ENCODE measurements at regions not wholly inside any gene's neighbourhood (a gene's known extent, or its start where the extent isn't known, plus 50 kb on each side); places are given as distances from the start of the nearest gene placed in this dataset.

DNA sequence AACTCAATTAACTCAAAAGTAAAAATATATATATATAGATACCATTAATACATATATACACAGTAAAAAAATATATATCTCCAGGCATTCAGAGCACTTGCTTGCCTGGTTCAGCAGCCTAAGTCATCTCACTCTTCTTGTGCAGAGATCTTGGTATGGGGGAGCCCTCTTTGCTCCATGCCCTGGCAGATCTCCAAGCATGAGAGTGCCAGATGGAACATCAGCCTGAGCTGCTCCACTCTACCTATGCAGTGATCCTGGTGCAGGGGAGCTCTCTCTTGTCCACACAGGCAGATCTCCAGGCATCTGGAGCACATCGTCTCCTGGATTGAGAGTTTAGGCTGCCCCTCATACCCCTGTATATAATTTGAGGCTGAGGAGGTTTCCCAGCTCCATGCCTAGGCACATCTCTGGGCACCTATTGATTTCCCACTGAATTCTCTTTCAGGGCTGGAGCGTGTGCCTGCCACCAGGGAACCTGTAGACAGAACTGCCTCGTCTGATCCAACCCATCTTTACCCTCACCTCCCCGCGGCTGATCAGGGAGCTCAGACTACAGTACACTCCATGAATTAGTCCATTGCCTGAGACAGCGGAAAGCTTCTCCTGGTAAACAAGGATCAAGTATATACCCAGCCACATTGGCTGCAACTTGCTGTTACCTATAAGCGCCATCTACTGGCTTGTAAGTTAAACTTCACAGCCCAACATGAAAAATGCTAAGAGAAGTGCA lies 342.4 kb upstream of the GRIA1 start:
- Mint-ChIP-seq H3K4me1 (no peaks in the 10 kb centered on the region), H3K9me3 (peaks cover 6 to 43% (median 7%) of the 10 kb centered on the region in 6 donors), H3K36me3 (peaks cover 0 to 3% (median 0%) of the 10 kb centered on the region in 3 donors), H3K4me3 (no peak overlapping the region), H3K27me3 (ENCODE audit: low read depth in 3 of 3) (peaks cover 0 to 2% (median under 1%) of the 10 kb centered on the region in 3 donors), H3K27ac (no peak overlapping the region)
- DNase-seq, result no peak

DNA sequence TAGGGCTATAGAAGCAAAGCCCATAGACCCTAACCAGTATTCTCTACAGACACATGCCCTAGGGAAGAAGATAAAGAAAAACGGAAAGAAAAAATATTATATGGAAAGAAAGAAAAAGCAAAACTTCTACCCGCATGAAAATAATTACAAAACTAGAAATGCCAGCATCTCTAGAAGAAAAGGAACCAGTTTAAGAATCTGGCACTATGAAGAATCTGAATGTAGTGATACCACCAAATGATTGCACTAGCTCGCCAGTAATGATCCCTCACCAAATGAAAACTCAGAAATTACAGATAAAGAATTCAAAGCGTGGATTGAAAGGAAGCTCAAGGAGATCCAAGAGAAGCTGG lies 341.9 kb upstream of the GRIA1 start:
- no peak for DNase-seq
- Mint-ChIP-seq H3K36me3 (peaks cover 0 to 2% (median 0%) of the 10 kb centered on the region in 3 donors), H3K4me3 (no peak overlapping the region), H3K4me1 (no peaks in the 10 kb centered on the region), H3K27ac (no peak overlapping the region), H3K27me3 (ENCODE audit: low read depth in 3 of 3) (peaks cover 0 to 2% (median 0%) of the 10 kb centered on the region in 3 donors), H3K9me3 (peaks cover 4 to 41% (median 6%) of the 10 kb centered on the region in 6 donors)

DNA sequence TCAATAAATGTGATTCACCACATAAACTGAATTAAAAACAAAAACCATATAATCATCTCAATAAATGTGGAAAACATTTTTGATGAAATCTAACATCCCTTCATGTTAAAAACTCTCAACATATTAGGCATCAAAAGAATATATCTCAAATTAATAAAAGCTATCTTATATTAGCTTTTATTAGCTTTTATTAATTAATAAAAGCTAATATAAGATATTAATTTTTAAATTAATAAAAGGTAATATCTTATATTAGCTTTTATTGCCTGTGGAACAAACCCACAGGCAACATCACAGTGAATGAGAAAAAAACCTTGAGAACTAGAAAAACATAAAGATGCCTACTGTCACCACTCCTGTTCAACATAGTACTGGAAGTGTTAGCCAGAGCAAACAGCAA lies 338.9 kb upstream of the GRIA1 start:
- no peaks in the 10 kb centered on the region for H3K36me3 Mint-ChIP-seq
- H3K4me3 Mint-ChIP-seq, result no peak overlapping the region
- no peaks in the 10 kb centered on the region for H3K4me1 Mint-ChIP-seq
- no peak for DNase-seq
- H3K27ac Mint-ChIP-seq, result no peak overlapping the region
- peaks cover 0 to 2% (median 0%) of the 10 kb centered on the region in 3 donors for H3K27me3 Mint-ChIP-seq (ENCODE audit: low read depth in 3 of 3)
- peaks cover 0 to 29% (median 2%) of the 10 kb centered on the region in 6 donors for H3K9me3 Mint-ChIP-seq

DNA sequence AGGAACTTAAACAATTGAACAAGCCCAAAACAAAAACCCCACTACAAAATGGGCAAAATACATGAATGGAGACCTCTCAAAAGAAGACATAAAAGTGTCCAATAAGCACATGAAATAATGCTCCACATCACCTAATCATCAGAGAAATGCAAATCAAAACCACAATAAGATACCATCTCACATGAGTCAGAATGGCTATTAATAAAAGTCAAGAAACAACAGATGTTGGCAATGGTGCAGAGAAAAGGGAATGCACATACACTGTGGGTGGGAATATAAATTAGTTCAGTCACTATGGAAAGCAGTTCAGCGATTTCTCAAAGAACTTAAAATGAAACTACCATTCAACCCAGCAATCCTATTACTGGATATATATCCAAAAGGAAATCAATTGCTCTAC lies 337.4 kb upstream of the GRIA1 start:
- Mint-ChIP-seq H3K27ac (no peak overlapping the region), H3K9me3 (peaks cover 0 to 29% (median 2%) of the 10 kb centered on the region in 6 donors), H3K27me3 (ENCODE audit: low read depth in 3 of 3) (peaks cover 0 to 2% (median 0%) of the 10 kb centered on the region in 3 donors), H3K36me3 (no peaks in the 10 kb centered on the region), H3K4me3 (no peak overlapping the region), H3K4me1 (no peaks in the 10 kb centered on the region)
- no peak for DNase-seq

DNA sequence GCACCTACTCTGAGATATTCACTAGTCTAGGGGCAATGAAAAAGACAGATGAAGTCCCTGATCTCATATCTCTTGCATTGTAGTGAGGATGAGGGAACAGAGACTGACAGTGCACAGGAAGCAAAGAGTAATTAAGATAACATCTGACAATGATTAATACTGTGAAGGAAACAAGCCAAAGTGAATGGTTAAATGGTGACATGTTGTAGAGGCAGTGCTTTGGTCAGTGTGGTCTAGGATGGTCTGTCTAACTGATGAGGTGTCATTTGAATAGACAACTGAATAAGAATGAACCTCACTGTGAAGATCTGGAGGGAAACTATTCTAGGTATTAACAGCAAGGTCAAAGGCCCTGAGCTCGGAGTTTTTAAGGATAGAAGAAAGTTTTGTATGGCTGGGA lies 333.3 kb upstream of the GRIA1 start:
- H3K27ac Mint-ChIP-seq, result no peak overlapping the region
- no peaks in the 10 kb centered on the region for H3K4me1 Mint-ChIP-seq
- H3K27me3 Mint-ChIP-seq (ENCODE audit: low read depth in 3 of 3), result peaks cover 0 to 3% (median 0%) of the 10 kb centered on the region in 3 donors
- H3K9me3 Mint-ChIP-seq, result peaks cover 0 to 7% (median 0%) of the 10 kb centered on the region in 6 donors
- DNase-seq, result no peak
- no peaks in the 10 kb centered on the region for H3K36me3 Mint-ChIP-seq
- no peak overlapping the region for H3K4me3 Mint-ChIP-seq

DNA sequence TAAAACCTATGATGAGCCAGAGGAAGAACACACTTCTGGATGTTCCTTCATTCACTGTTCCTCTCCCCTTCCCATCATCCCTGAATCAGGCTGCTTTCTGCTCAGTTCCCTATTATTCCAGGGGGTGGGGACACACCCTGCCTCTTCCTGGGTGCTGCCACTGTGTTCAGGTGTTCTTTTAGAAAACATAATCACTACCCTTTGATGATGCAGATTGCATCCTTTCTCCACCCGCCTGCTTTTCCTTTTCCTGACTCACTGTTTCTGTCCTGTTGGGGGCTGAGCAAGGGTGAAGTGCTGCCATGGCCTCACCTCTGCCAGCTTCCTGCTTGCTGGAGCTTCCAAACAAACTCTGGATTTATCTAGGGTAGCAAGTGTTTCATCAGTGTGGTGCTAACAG lies 331.9 kb upstream of the GRIA1 start:
- no peaks in the 10 kb centered on the region for H3K4me1 Mint-ChIP-seq
- H3K27me3 Mint-ChIP-seq (ENCODE audit: low read depth in 3 of 3), result peaks cover 0 to 3% (median 0%) of the 10 kb centered on the region in 3 donors

DNA sequence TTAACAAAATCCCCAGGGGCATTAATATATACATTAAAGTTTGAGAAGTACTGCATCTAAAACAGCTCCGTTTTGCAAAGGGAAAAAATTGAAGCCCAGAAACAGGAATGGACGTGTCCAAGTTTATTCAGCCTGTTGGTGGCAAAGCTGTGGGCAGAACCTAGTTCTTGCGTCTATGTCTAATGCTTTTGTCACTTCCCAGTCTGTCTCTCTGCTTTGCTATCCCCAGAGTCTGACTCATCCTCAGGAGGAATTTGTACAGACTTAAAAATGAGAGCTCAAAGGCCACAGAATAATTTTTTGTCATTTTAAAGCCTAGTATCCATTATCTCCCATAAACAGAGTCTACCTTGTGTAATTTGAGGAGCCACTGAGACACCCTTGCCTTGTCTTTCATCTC lies 330.9 kb upstream of the GRIA1 start:
- no peaks in the 10 kb centered on the region for H3K36me3 Mint-ChIP-seq
- no peaks in the 10 kb centered on the region for H3K4me1 Mint-ChIP-seq
- no peak for DNase-seq
- no peak overlapping the region for H3K4me3 Mint-ChIP-seq
- peaks cover 0 to 5% (median 0%) of the 10 kb centered on the region in 3 donors for H3K27me3 Mint-ChIP-seq (ENCODE audit: low read depth in 3 of 3)
- H3K27ac Mint-ChIP-seq, result no peak overlapping the region
- peaks cover 0 to 7% (median 0%) of the 10 kb centered on the region in 6 donors for H3K9me3 Mint-ChIP-seq

More for the DNA sequence above, 331.9 kb upstream of the GRIA1 start:
- DNase-seq, result no peak
- Mint-ChIP-seq H3K4me3 (no peak overlapping the region), H3K9me3 (peaks cover 0 to 7% (median 0%) of the 10 kb centered on the region in 6 donors), H3K36me3 (no peaks in the 10 kb centered on the region), H3K27ac (no peak overlapping the region)

DNA sequence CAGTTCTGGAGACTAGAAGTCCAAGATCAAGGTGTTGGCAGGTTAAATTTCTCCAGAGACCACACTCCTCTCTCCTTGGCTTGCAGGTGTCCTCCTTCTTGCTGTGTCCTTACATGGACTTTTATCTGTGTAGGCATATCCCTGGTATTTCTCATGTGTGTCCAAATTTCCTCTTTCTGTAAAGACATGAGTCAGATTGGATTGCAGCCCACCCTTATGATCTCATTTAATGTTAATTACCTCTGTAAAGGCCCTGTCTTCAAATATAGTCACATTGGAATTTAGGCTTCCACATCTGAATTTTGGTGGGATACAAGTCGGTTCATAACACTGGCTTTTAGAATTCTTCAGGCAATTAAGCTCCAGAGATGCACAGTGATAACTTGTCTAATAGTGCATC lies 322.2 kb upstream of the GRIA1 start:
- H3K4me3 Mint-ChIP-seq, result no peak overlapping the region
- peaks cover 0 to 26% (median 6%) of the 10 kb centered on the region in 6 donors for H3K9me3 Mint-ChIP-seq
- no peak overlapping the region for H3K27ac Mint-ChIP-seq
- H3K27me3 Mint-ChIP-seq (ENCODE audit: low read depth in 3 of 3), result peaks cover 2 to 3% (median 3%) of the 10 kb centered on the region in 3 donors
- H3K36me3 Mint-ChIP-seq, result no peaks in the 10 kb centered on the region
- no peaks in the 10 kb centered on the region for H3K4me1 Mint-ChIP-seq
- DNase-seq, result no peak

DNA sequence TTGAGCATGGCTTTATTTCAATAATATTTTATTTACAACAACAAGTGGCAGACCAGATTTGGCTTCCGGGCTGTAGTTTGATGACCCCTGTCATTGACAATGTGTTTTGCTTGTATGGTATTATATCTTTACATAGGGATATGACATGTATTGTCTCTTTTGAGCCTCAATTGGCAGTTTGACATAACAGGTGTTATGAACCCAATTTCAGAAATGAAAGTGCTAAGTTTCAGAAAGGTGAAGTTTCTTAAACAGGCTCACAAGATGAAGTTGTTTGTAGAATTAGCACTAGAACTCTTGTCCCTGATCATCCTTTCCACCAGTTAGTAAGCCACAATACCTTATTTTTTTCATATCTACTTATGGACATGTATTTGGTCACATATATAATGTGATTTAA lies 303.0 kb upstream of the GRIA1 start:
- Mint-ChIP-seq H3K36me3 (no peaks in the 10 kb centered on the region), H3K27me3 (ENCODE audit: low read depth in 3 of 3) (peaks cover 0 to 2% (median 0%) of the 10 kb centered on the region in 3 donors), H3K4me3 (no peak overlapping the region), H3K4me1 (no peaks in the 10 kb centered on the region), H3K27ac (no peak overlapping the region), H3K9me3 (peaks cover 0 to 26% (median 6%) of the 10 kb centered on the region in 6 donors)
- DNase-seq, result no peak

DNA sequence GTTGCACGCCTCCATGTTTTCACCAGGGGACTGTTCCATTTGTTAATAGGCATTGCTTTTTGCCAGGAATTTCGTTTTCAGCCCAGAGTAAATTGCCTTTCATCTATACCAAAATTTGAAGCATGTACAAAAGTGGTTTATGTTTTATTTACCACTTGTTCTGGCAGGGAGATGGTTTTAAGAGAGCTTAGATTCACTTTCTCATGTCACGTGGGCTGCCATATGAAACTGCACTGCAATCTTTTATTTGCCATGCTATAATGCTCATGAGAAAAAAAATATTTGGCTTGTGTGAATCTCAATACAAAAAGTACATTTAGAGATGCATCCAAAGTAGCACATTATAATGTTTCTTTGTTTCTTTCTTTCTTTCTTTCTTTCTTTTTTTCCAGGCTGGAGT lies 284.1 kb upstream of the GRIA1 start:
- Mint-ChIP-seq H3K9me3 (peaks cover 0 to 7% (median 0%) of the 10 kb centered on the region in 6 donors), H3K27ac (no peak overlapping the region), H3K4me3 (no peak overlapping the region), H3K27me3 (ENCODE audit: low read depth in 3 of 3) (peaks cover 0 to 2% (median 0%) of the 10 kb centered on the region in 3 donors), H3K36me3 (no peaks in the 10 kb centered on the region), H3K4me1 (no peaks in the 10 kb centered on the region)
- no peak for DNase-seq

DNA sequence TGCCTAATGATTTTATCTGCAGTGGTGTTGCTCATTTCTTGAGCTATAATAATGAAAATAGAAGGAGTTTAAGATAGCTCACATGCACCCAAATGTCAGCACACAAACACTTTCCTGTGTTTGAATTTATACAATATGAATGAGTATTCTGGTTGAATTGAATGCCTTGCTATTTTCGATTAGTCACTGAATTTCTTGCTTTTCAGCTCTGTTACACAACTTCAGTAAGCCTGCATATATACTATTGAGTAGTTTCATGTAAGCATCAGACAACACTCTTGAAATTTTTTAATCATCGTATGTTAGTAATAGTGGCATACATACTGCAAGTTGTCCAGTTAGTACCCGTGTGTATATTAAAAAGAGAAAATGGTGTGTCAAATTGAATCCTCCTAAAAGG lies 281.5 kb upstream of the GRIA1 start:
- H3K9me3 Mint-ChIP-seq, result peaks cover 1 to 11% (median 3%) of the 10 kb centered on the region in 6 donors
- no peaks in the 10 kb centered on the region for H3K4me1 Mint-ChIP-seq
- H3K36me3 Mint-ChIP-seq, result peaks cover 0 to 3% (median 2%) of the 10 kb centered on the region in 3 donors
- no peak overlapping the region for H3K27ac Mint-ChIP-seq
- H3K27me3 Mint-ChIP-seq (ENCODE audit: low read depth in 3 of 3), result peaks cover 0 to 2% (median 0%) of the 10 kb centered on the region in 3 donors
- H3K4me3 Mint-ChIP-seq, result no peak overlapping the region
- no peak for DNase-seq

DNA sequence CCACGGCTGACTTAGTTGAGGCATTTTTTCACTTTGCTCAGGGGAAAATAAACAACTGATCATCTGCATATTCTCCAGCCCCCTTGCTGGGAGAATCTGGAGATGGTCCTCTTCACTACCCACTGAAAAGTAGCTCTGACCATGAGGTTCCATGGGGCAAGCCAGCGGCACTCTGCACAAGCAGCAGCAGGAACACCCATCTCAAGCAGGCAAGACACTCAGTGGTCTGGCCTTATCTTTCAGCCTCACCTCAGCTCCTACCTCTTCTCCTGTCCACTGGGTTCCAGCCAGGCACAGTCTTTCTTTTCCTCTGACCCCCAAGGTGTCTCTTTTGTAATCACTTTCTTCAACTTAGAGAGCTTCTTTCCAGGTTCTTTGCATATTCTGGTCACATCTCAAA lies 280.8 kb upstream of the GRIA1 start:
- DNase-seq, result no peak
- peaks cover 0 to 2% (median 0%) of the 10 kb centered on the region in 3 donors for H3K27me3 Mint-ChIP-seq (ENCODE audit: low read depth in 3 of 3)
- H3K9me3 Mint-ChIP-seq, result peaks cover 2 to 11% (median 5%) of the 10 kb centered on the region in 6 donors
- no peak overlapping the region for H3K4me3 Mint-ChIP-seq
- no peak overlapping the region for H3K27ac Mint-ChIP-seq
- no peaks in the 10 kb centered on the region for H3K4me1 Mint-ChIP-seq
- H3K36me3 Mint-ChIP-seq, result peaks cover 0 to 4% (median 4%) of the 10 kb centered on the region in 3 donors

DNA sequence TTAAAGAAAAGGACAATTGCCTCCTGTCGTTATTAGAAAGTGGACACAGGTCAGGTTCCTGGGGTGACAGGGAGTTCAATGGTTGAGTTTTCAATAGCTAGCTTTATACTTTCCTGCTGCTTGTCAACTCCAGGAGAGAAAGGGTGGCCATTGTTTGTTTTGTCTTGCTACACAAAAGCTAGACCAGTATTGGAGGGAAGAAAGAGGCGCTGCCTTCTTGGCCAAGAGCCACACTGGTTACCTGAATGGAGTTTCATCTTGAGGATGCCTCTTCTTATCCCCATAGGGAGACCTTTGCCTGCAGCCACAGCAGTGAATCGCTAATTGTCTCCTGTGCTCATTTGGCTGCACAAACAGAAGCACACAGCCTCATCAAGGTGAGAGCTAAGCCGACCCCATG lies 279.4 kb upstream of the GRIA1 start:
- Mint-ChIP-seq H3K36me3 (peaks cover 0 to 4% (median 4%) of the 10 kb centered on the region in 3 donors), H3K27me3 (ENCODE audit: low read depth in 3 of 3) (peaks cover 0 to 2% (median 0%) of the 10 kb centered on the region in 3 donors), H3K4me3 (no peak overlapping the region), H3K9me3 (peaks cover 2 to 19% (median 13%) of the 10 kb centered on the region in 6 donors), H3K4me1 (no peaks in the 10 kb centered on the region), H3K27ac (no peak overlapping the region)
- no peak for DNase-seq

DNA sequence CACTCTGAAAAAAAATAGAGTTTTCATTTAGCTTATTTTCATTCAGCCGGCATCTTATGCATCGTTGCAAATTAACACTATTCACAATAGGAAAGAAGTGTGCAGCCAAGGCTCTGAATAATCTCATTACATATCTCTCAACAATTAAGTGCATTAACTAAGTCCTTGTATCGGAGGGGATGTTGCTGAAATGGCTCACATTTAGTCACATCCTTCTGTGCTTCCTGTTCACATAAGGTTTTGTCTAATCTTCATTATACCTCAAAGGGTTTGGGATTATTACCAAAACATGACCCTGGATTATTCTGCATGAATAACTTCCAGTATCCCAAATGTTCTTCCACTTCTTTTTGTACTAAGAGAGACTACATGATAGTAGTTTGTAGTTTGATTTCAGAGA lies 278.0 kb upstream of the GRIA1 start:
- Mint-ChIP-seq H3K4me1 (no peaks in the 10 kb centered on the region), H3K27me3 (ENCODE audit: low read depth in 3 of 3) (peaks cover 0 to 2% (median 0%) of the 10 kb centered on the region in 3 donors), H3K9me3 (peaks cover 9 to 26% (median 20%) of the 10 kb centered on the region in 6 donors), H3K36me3 (peaks cover 0 to 4% (median 4%) of the 10 kb centered on the region in 3 donors), H3K27ac (no peak overlapping the region), H3K4me3 (no peak overlapping the region)
- DNase-seq, result no peak
